ENCODE measurements at regions not wholly inside any gene's neighbourhood (a gene's known extent, or its start where the extent isn't known, plus 50 kb on each side); places are given as distances from the start of the nearest gene placed in this dataset.

GRCh38 chr4:155616117-155616516 is 50.5 kb upstream of the GUCY1A1 start:
- no peak overlapping the region for H3K4me3 Mint-ChIP-seq
- H3K27me3 Mint-ChIP-seq, result peaks cover 21% of the 10 kb centered on the region
- no peaks in the 10 kb centered on the region for H3K9me3 Mint-ChIP-seq
- no peaks in the 10 kb centered on the region for H3K36me3 Mint-ChIP-seq (ENCODE audit: low read depth)
- peaks cover 6% of the 10 kb centered on the region for H3K4me1 Mint-ChIP-seq (ENCODE audit: low read depth)
- H3K27ac Mint-ChIP-seq, result no peak overlapping the region

GRCh38 chr4:155615081-155615887 is 51.4 kb upstream of the GUCY1A1 start:
- Mint-ChIP-seq H3K4me3 (peak overlapping the region; percentile 4), H3K4me1 (ENCODE audit: low read depth) (peaks cover 6% of the 10 kb centered on the region), H3K27ac (peak overlapping the region; percentile 68), H3K36me3 (ENCODE audit: low read depth) (no peaks in the 10 kb centered on the region), H3K9me3 (no peaks in the 10 kb centered on the region), H3K27me3 (peaks cover 21% of the 10 kb centered on the region)

GRCh38 chr4:155614111-155614762 is 52.4 kb upstream of the GUCY1A1 start:
- Mint-ChIP-seq H3K4me3 (no peak overlapping the region), H3K36me3 (ENCODE audit: low read depth) (no peaks in the 10 kb centered on the region), H3K27me3 (peaks cover 21% of the 10 kb centered on the region), H3K27ac (no peak overlapping the region), H3K9me3 (no peaks in the 10 kb centered on the region), H3K4me1 (ENCODE audit: low read depth) (peaks cover 6% of the 10 kb centered on the region)

GRCh38 chr4:155612074-155612473 is 54.6 kb upstream of the GUCY1A1 start:
- Mint-ChIP-seq H3K27ac (no peak overlapping the region), H3K4me3 (no peak overlapping the region), H3K27me3 (peaks cover 21% of the 10 kb centered on the region), H3K4me1 (ENCODE audit: low read depth) (peaks cover 6% of the 10 kb centered on the region), H3K36me3 (ENCODE audit: low read depth) (no peaks in the 10 kb centered on the region), H3K9me3 (no peaks in the 10 kb centered on the region)

- Mint-ChIP-seq H3K4me1 (ENCODE audit: low read depth) (peaks cover 6% of the 10 kb centered on the region), H3K9me3 (no peaks in the 10 kb centered on the region), H3K27ac (no peak overlapping the region), H3K36me3 (ENCODE audit: low read depth) (no peaks in the 10 kb centered on the region), H3K27me3 (peaks cover 21% of the 10 kb centered on the region), H3K4me3 (no peak overlapping the region)
Observed at GRCh38 chr4:155611501-155611900, 55.1 kb upstream of the GUCY1A1 start.

GRCh38 chr4:155610143-155610542 is 56.5 kb upstream of the GUCY1A1 start:
- Mint-ChIP-seq H3K27ac (no peak overlapping the region), H3K27me3 (peaks cover 12% of the 10 kb centered on the region), H3K4me1 (ENCODE audit: low read depth) (peaks cover under 1% of the 10 kb centered on the region), H3K36me3 (ENCODE audit: low read depth) (no peaks in the 10 kb centered on the region), H3K4me3 (no peak overlapping the region), H3K9me3 (no peaks in the 10 kb centered on the region)

- no peaks in the 10 kb centered on the region for H3K9me3 Mint-ChIP-seq
- H3K27me3 Mint-ChIP-seq, result peaks cover 12% of the 10 kb centered on the region
- H3K4me1 Mint-ChIP-seq (ENCODE audit: low read depth), result no peaks in the 10 kb centered on the region
- no peaks in the 10 kb centered on the region for H3K36me3 Mint-ChIP-seq (ENCODE audit: low read depth)
- H3K27ac Mint-ChIP-seq, result no peak overlapping the region
- H3K4me3 Mint-ChIP-seq, result no peak overlapping the region
Observed at GRCh38 chr4:155609455-155610059, 57.1 kb upstream of the GUCY1A1 start.

- H3K36me3 Mint-ChIP-seq (ENCODE audit: low read depth), result no peaks in the 10 kb centered on the region
- H3K27ac Mint-ChIP-seq, result no peak overlapping the region
- H3K4me1 Mint-ChIP-seq (ENCODE audit: low read depth), result peaks cover 2% of the 10 kb centered on the region
- H3K9me3 Mint-ChIP-seq, result no peaks in the 10 kb centered on the region
- H3K4me3 Mint-ChIP-seq, result no peak overlapping the region
- H3K27me3 Mint-ChIP-seq, result peaks cover 8% of the 10 kb centered on the region
Observed at GRCh38 chr4:155608225-155608885, 58.3 kb upstream of the GUCY1A1 start.

- Mint-ChIP-seq H3K9me3 (no peaks in the 10 kb centered on the region), H3K27me3 (peaks cover 8% of the 10 kb centered on the region), H3K4me3 (no peak overlapping the region), H3K4me1 (ENCODE audit: low read depth) (peaks cover 7% of the 10 kb centered on the region), H3K36me3 (ENCODE audit: low read depth) (no peaks in the 10 kb centered on the region), H3K27ac (no peak overlapping the region)
Observed at GRCh38 chr4:155607481-155607880, 59.2 kb upstream of the GUCY1A1 start.

- H3K4me3 Mint-ChIP-seq, result no peak overlapping the region
- H3K27ac Mint-ChIP-seq, result no peak overlapping the region
- H3K27me3 Mint-ChIP-seq, result peaks cover 4% of the 10 kb centered on the region
- H3K36me3 Mint-ChIP-seq (ENCODE audit: low read depth), result no peaks in the 10 kb centered on the region
- no peaks in the 10 kb centered on the region for H3K9me3 Mint-ChIP-seq
- H3K4me1 Mint-ChIP-seq (ENCODE audit: low read depth), result peaks cover 7% of the 10 kb centered on the region
Observed at GRCh38 chr4:155604718-155605626, 61.7 kb upstream of the GUCY1A1 start.

- Mint-ChIP-seq H3K27ac (no peak overlapping the region), H3K4me1 (ENCODE audit: low read depth) (peaks cover 7% of the 10 kb centered on the region), H3K4me3 (no peak overlapping the region), H3K36me3 (ENCODE audit: low read depth) (no peaks in the 10 kb centered on the region), H3K9me3 (no peaks in the 10 kb centered on the region), H3K27me3 (peaks cover 4% of the 10 kb centered on the region)
Observed at GRCh38 chr4:155603360-155603891, 63.2 kb upstream of the GUCY1A1 start.

GRCh38 chr4:155602351-155603140 is 64.1 kb upstream of the GUCY1A1 start:
- Mint-ChIP-seq H3K4me1 (ENCODE audit: low read depth) (peaks cover 7% of the 10 kb centered on the region), H3K27ac (no peak overlapping the region), H3K36me3 (ENCODE audit: low read depth) (no peaks in the 10 kb centered on the region), H3K4me3 (no peak overlapping the region), H3K9me3 (no peaks in the 10 kb centered on the region), H3K27me3 (peaks cover 8% of the 10 kb centered on the region)

GRCh38 chr4:155600244-155600643 is 66.4 kb upstream of the GUCY1A1 start:
- H3K36me3 Mint-ChIP-seq (ENCODE audit: low read depth), result no peaks in the 10 kb centered on the region
- H3K4me1 Mint-ChIP-seq (ENCODE audit: low read depth), result peaks cover 7% of the 10 kb centered on the region
- H3K27me3 Mint-ChIP-seq, result peaks cover 8% of the 10 kb centered on the region
- H3K27ac Mint-ChIP-seq, result no peak overlapping the region
- H3K9me3 Mint-ChIP-seq, result no peaks in the 10 kb centered on the region
- no peak overlapping the region for H3K4me3 Mint-ChIP-seq
